A673 (cell line): ENCODE measurements at regions not wholly inside any gene's neighbourhood (a gene's known extent, or its start where the extent isn't known, plus 50 kb on each side); places are given as distances from the start of the nearest gene placed in this dataset.

ENCODE experiments used
- BruUV-seq: library from RNA; stranded (reverse); fragments of 400-500 nt; replicated peaks from 2 replicates; lab custom pipeline; 2021; lab: Mats Ljungman, UMichigan
- CTCF ChIA-PET: fragments of 300-600 bp; sonication (Branson Sonifier 250); formaldehyde crosslinking; loops from one replicate; lab custom pipeline; 2022; ENCODE audit warnings: antibody characterized with exemption; lab: Charles Lee
- POLR2A ChIA-PET: fragments of 300-600 bp; sonication (Branson Sonifier 250); formaldehyde crosslinking; loops from one replicate; lab custom pipeline; 2022; ENCODE audit warnings: antibody characterized with exemption; ENCODE audit not compliant: low non-redundant PET; lab: Charles Lee
- DNase-seq: peaks from one replicate; pipeline ENCODE4 v3.0.0-alpha.2; 2015; ENCODE audit warnings: low spot score
- H3K27ac ChIP-seq: fragments of 200-600 bp; sonication (generic); 2 replicates; pipeline ENCODE4 v1.5.1; 2016; ENCODE audit warnings: mixed run types, low read depth, mild to moderate bottlenecking, mixed read lengths, antibody characterized with exemption, low read length; ENCODE audit not compliant: poor library complexity, severe bottlenecking
- H3K27me3 ChIP-seq: fragments of 200-600 bp; sonication (generic); replicated peaks from 2 replicates; pipeline ENCODE4 v1.6.1; 2017; ENCODE audit warnings: mixed run types, low read depth, mild to moderate bottlenecking, mixed read lengths, antibody characterized with exemption, low read length; ENCODE audit not compliant: insufficient read depth, poor library complexity
- H3K36me3 ChIP-seq: fragments of 200-600 bp; sonication (generic); 2 replicates; pipeline ENCODE4 v1.6.1; 2016; ENCODE audit warnings: mixed run types, mild to moderate bottlenecking, mixed read lengths, antibody characterized with exemption, low read length; ENCODE audit not compliant: insufficient read depth, poor library complexity, severe bottlenecking
- H3K4me1 ChIP-seq: fragments of 200-600 bp; sonication (generic); 2 replicates; pipeline ENCODE4 v1.6.1; 2017; ENCODE audit warnings: mixed run types, mild to moderate bottlenecking, mixed read lengths, antibody characterized with exemption, low read length; ENCODE audit not compliant: insufficient read depth, poor library complexity, severe bottlenecking
- H3K4me3 ChIP-seq: fragments of 200-600 bp; sonication (generic); 2 replicates; pipeline ENCODE4 v1.5.1; 2016; ENCODE audit warnings: low read depth, mixed run types, mild to moderate bottlenecking, mixed read lengths, low read length; ENCODE audit not compliant: poor library complexity, severe bottlenecking
- H3K9me3 ChIP-seq: fragments of 200-600 bp; sonication (generic); 2 replicates; pipeline ENCODE4 v1.6.1; 2016; ENCODE audit warnings: mixed run types, low read depth, mild to moderate bottlenecking, mixed read lengths, antibody characterized with exemption, low read length; ENCODE audit not compliant: poor library complexity, severe bottlenecking
- CTCF ChIP-seq: fragments of 300-800, 200-600 bp; sonication (generic); conservative IDR thresholded peaks from 2 replicates; pipeline ENCODE4 v1.5.1; 2017; ENCODE audit warnings: low read depth, mild to moderate bottlenecking, antibody characterized with exemption, low read length, moderate library complexity, mixed read lengths
- EZH2 ChIP-seq: fragments of 200-600 bp; sonication (generic); IDR thresholded peaks from 2 replicates; pipeline ENCODE4 v1.6.1; 2017; ENCODE audit warnings: borderline replicate concordance, low read depth, mild to moderate bottlenecking, mixed read lengths, antibody characterized with exemption, low read length; ENCODE audit not compliant: poor library complexity, severe bottlenecking
- intact Hi-C: fragments of 100-400 bp; cut with micrococcal nuclease; formaldehyde crosslinking; loops from one replicate; pipeline ENCODE4 v1.10.0; 2022; ENCODE audit not compliant: unreplicated experiment

- TF ChIP-seq EZH2 (no peak), CTCF (no peak)
- H3K4me3 ChIP-seq, result no peak overlapping the region
- POLR2A ChIA-PET, result no interaction called here
- no peaks in the 10 kb centered on the region for H3K9me3 ChIP-seq
- H3K27ac ChIP-seq, result no peak overlapping the region
- no peaks in the 10 kb centered on the region for H3K4me1 ChIP-seq
- BruUV-seq, result no TSS peak
- intact Hi-C loops, result no loop called here
- CTCF ChIA-PET, result no interaction called here
- DNase-seq, result peak; percentile 1
- peaks cover 6% of the 10 kb centered on the region for H3K27me3 ChIP-seq
- no peaks in the 10 kb centered on the region for H3K36me3 ChIP-seq
Measured at GRCh38 chr7:93704217-93704616, 129.7 kb upstream of the CALCR start.

- no peak for TF ChIP-seq EZH2
- TF ChIP-seq CTCF, result no peak
- intact Hi-C loops, result no loop called here
- BruUV-seq, result no TSS peak
- POLR2A ChIA-PET, result no interaction called here
- no peaks in the 10 kb centered on the region for H3K4me1 ChIP-seq
- no peaks in the 10 kb centered on the region for H3K9me3 ChIP-seq
- no peaks in the 10 kb centered on the region for H3K36me3 ChIP-seq
- no peak for DNase-seq
- H3K27ac ChIP-seq, result no peak overlapping the region
- CTCF ChIA-PET, result no interaction called here
- H3K27me3 ChIP-seq, result peaks cover 22% of the 10 kb centered on the region
- H3K4me3 ChIP-seq, result no peak overlapping the region
Measured at GRCh38 chr7:93697901-93698300, 123.4 kb upstream of the CALCR start.

- Histone ChIP-seq H3K27ac (no peak overlapping the region), H3K4me1 (no peaks in the 10 kb centered on the region), H3K36me3 (no peaks in the 10 kb centered on the region), H3K9me3 (no peaks in the 10 kb centered on the region), H3K4me3 (no peak overlapping the region), H3K27me3 (peaks cover 25% of the 10 kb centered on the region)
- intact Hi-C loops, result no loop called here
- no peak for DNase-seq
- TF ChIP-seq CTCF (no peak), EZH2 (no peak)
- no TSS peak for BruUV-seq
- ChIA-PET POLR2A (no interaction called here), CTCF (no interaction called here)
Measured at GRCh38 chr7:93693796-93694195, 119.3 kb upstream of the CALCR start.
